ENCODE measurements at regions not wholly inside any gene's neighbourhood (a gene's known extent, or its start where the extent isn't known, plus 50 kb on each side); places are given as distances from the start of the nearest gene placed in this dataset.

DNA sequence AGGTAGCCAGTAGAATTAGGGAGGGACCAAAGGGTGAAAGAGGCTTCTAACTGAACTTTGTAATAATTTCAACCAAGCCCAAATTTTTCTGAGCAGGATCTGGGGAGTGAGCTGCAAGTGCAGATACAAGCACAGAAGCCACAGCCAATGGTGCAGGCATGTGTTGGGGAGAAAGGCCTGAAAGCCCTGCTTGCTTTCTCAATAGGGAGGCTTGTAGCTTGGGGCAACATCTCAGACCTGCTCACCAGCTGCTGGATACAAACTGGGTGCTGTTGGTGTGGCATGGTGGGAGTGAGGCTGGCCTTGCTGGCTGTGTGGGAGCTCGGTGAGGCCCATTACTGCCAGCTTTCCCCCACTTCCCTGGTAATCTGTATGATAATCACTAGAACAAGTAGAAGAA, 688.5 kb upstream of the SEMA3D start:
- TF ChIP-seq POLR2AphosphoS5 (IDR thresholded peaks at IDR 0.05) (no peak), EP300 (IDR thresholded peaks at IDR 0.05) (no peak), POLR2A (IDR thresholded peaks at IDR 0.05) (no peak)
- TF ChIP-seq, protein P1, sequence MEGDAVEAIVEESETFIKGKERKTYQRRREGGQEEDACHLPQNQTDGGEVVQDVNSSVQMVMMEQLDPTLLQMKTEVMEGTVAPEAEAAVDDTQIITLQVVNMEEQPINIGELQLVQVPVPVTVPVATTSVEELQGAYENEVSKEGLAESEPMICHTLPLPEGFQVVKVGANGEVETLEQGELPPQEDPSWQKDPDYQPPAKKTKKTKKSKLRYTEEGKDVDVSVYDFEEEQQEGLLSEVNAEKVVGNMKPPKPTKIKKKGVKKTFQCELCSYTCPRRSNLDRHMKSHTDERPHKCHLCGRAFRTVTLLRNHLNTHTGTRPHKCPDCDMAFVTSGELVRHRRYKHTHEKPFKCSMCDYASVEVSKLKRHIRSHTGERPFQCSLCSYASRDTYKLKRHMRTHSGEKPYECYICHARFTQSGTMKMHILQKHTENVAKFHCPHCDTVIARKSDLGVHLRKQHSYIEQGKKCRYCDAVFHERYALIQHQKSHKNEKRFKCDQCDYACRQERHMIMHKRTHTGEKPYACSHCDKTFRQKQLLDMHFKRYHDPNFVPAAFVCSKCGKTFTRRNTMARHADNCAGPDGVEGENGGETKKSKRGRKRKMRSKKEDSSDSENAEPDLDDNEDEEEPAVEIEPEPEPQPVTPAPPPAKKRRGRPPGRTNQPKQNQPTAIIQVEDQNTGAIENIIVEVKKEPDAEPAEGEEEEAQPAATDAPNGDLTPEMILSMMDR (IDR thresholded peaks at IDR 0.05) = no peak
- no peak overlapping the region for H3K4me3 ChIP-seq
- no peaks in the 10 kb centered on the region for H3K9me3 ChIP-seq
- H3K27ac ChIP-seq = no peak overlapping the region
- no peaks in the 10 kb centered on the region for H3K36me3 ChIP-seq
- H3K27me3 ChIP-seq = no peaks in the 10 kb centered on the region
- WGBS = 90% methylated on average over 1 of the region's 1 CpG
- no peaks in the 10 kb centered on the region for H3K4me1 ChIP-seq
- no peak for DNase-seq (ENCODE audit: low spot score in 2 of 2)

GRCh38 chr7:85866540-85866939, 679.7 kb upstream of the SEMA3D start:
- TF ChIP-seq, protein P1 (IDR thresholded peaks at IDR 0.05) = no peak
- TF ChIP-seq POLR2AphosphoS5 (IDR thresholded peaks at IDR 0.05) (no peak), EP300 (IDR thresholded peaks at IDR 0.05) (no peak), POLR2A (IDR thresholded peaks at IDR 0.05) (no peak)
- WGBS = 77% methylated on average over 3 of the region's 4 CpGs
- Histone ChIP-seq H3K4me1 (no peaks in the 10 kb centered on the region), H3K27me3 (no peaks in the 10 kb centered on the region), H3K4me3 (no peak overlapping the region), H3K27ac (no peak overlapping the region), H3K9me3 (peaks cover 4% of the 10 kb centered on the region), H3K36me3 (no peaks in the 10 kb centered on the region)
- no peak for DNase-seq (ENCODE audit: low spot score in 2 of 2)

DNA sequence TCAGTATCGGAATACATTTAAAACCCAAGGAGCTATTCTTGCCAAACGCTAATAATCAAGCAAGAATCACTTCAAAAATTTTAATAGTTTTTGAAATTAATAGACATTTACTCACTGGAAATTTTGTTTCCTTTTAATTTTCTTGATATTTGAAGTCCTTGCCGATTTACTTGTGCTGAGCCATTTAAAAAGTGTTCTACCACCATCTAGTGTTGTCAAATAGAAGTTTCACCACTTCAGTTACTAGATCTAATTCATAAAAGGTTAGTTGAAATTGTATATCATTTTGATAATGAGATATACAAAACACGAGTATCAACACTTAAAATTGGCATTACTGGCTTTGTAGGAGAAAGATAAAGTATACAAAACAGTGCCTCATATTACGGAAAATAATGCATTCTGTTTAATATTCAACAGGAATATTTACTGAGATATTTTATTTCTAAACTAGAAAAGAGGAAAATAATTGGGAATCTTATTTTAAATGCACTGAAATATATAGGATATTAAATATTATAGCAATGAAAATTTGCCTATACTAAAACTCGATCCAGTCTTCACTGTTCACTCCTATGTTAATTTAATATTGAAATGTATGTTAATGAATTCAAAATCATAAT, 664.8 kb upstream of the SEMA3D start:
- WGBS = 36% methylated on average over 6 of the region's 6 CpGs
- TF ChIP-seq, protein P1 (IDR thresholded peaks at IDR 0.05) = no peak
- no peak for TF ChIP-seq POLR2A (IDR thresholded peaks at IDR 0.05)
- TF ChIP-seq POLR2AphosphoS5 (IDR thresholded peaks at IDR 0.05) = no peak
- TF ChIP-seq EP300 (IDR thresholded peaks at IDR 0.05) = no peak
- no peak for DNase-seq (ENCODE audit: low spot score in 2 of 2)

DNA sequence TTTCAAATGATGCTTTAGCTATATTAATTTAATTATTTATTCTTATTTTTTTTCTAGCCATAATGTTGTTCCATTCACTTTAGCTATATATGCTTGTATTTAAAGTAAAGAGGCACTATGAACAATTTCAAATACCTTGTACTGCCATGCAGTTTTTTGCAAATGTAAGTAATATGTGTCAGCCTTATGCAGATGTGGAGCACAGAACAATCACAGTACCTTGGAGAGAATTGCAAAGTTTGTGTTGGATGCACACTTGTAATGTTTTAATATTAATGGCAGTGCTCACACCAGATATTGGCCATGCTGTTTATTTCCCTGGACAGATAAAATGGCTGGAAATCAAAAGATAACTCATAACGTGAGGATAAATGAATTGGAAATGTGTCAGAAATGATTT, 663.5 kb upstream of the SEMA3D start:
- no peak overlapping the region for H3K27ac ChIP-seq
- H3K36me3 ChIP-seq = no peaks in the 10 kb centered on the region
- H3K9me3 ChIP-seq = no peaks in the 10 kb centered on the region
- H3K27me3 ChIP-seq = no peaks in the 10 kb centered on the region
- no peak for DNase-seq (ENCODE audit: low spot score in 2 of 2)
- TF ChIP-seq, protein P1 (IDR thresholded peaks at IDR 0.05) = no peak
- TF ChIP-seq POLR2AphosphoS5 (IDR thresholded peaks at IDR 0.05) (no peak), EP300 (IDR thresholded peaks at IDR 0.05) (no peak), POLR2A (IDR thresholded peaks at IDR 0.05) (no peak)
- no peaks in the 10 kb centered on the region for H3K4me1 ChIP-seq
- H3K4me3 ChIP-seq = no peak overlapping the region
- WGBS = 38% methylated on average over 1 of the region's 1 CpG

More for the DNA sequence above, 664.8 kb upstream of the SEMA3D start:
- no peak overlapping the region for H3K27ac ChIP-seq
- no peaks in the 10 kb centered on the region for H3K36me3 ChIP-seq
- no peaks in the 10 kb centered on the region for H3K27me3 ChIP-seq
- H3K4me3 ChIP-seq = no peak overlapping the region
- H3K4me1 ChIP-seq = no peaks in the 10 kb centered on the region
- H3K9me3 ChIP-seq = no peaks in the 10 kb centered on the region

- 74% methylated on average over 6 of the region's 6 CpGs for WGBS
- H3K4me1 ChIP-seq = no peaks in the 10 kb centered on the region
Observed at GRCh38 chr7:85840554-85840953, 653.7 kb upstream of the SEMA3D start.

More at GRCh38 chr7:85840554-85840953, 653.7 kb upstream of the SEMA3D start:
- no peak overlapping the region for H3K4me3 ChIP-seq
- H3K27me3 ChIP-seq = no peaks in the 10 kb centered on the region
- no peak for DNase-seq (ENCODE audit: low spot score in 2 of 2)
- TF ChIP-seq POLR2AphosphoS5 (IDR thresholded peaks at IDR 0.05) = no peak
- TF ChIP-seq POLR2A (IDR thresholded peaks at IDR 0.05) = no peak
- TF ChIP-seq EP300 (IDR thresholded peaks at IDR 0.05) = no peak
- TF ChIP-seq, protein P1 (IDR thresholded peaks at IDR 0.05) = no peak
- no peaks in the 10 kb centered on the region for H3K36me3 ChIP-seq
- no peaks in the 10 kb centered on the region for H3K9me3 ChIP-seq
- no peak overlapping the region for H3K27ac ChIP-seq
